GM23248 (cell line): ENCODE measurements at regions not wholly inside any gene's neighbourhood (a gene's known extent, or its start where the extent isn't known, plus 50 kb on each side); places are given as distances from the start of the nearest gene placed in this dataset.

Source experiments
- DNase-seq: peaks from one replicate; pipeline ENCODE4 v3.0.0-alpha.2; 2015
- H2AFZ ChIP-seq: fragments of 200-600 bp; sonication (generic); 2 replicates; pipeline ENCODE4 v1.6.1; 2016; ENCODE audit warnings: antibody characterized with exemption
- H3F3A ChIP-seq: fragments of 200-600 bp; sonication (generic); 2 replicates; pipeline ENCODE4 v1.6.1; 2016; ENCODE audit warnings: mild to moderate bottlenecking, antibody characterized with exemption, mixed run types; ENCODE audit not compliant: insufficient read depth
- H3K27ac ChIP-seq: fragments of 200-600 bp; sonication (generic); 2 replicates; pipeline ENCODE4 v1.5.1; 2016; ENCODE audit warnings: mild to moderate bottlenecking
- H3K27me3 ChIP-seq: fragments of 200-600 bp; sonication (generic); replicated peaks from 2 replicates; pipeline ENCODE4 v1.6.1; 2016; ENCODE audit warnings: mild to moderate bottlenecking; ENCODE audit not compliant: insufficient read depth
- H3K36me3 ChIP-seq: fragments of 200-600 bp; sonication (generic); 2 replicates; pipeline ENCODE4 v1.6.1; 2016; ENCODE audit warnings: low read depth, mild to moderate bottlenecking
- H3K4me1 ChIP-seq: fragments of 200-600 bp; sonication (generic); 2 replicates; pipeline ENCODE4 v1.6.1; 2016; ENCODE audit warnings: mild to moderate bottlenecking; ENCODE audit not compliant: insufficient read depth
- H3K4me2 ChIP-seq: fragments of 200-600 bp; sonication (generic); one replicate; pipeline ENCODE4 v1.6.1; 2016; ENCODE audit warnings: mild to moderate bottlenecking; ENCODE audit not compliant: unreplicated experiment
- H3K4me3 ChIP-seq: fragments of 200-600 bp; sonication (generic); 2 replicates; pipeline ENCODE4 v1.5.1; 2016; ENCODE audit warnings: mild to moderate bottlenecking
- H3K79me2 ChIP-seq: fragments of 200-600 bp; sonication (generic); 2 replicates; pipeline ENCODE4 v1.6.1; 2016; ENCODE audit warnings: mild to moderate bottlenecking; ENCODE audit not compliant: insufficient read depth
- H3K9ac ChIP-seq: fragments of 200-600 bp; sonication (generic); 2 replicates; pipeline ENCODE4 v1.6.1; 2016; ENCODE audit warnings: mild to moderate bottlenecking
- H3K9me2 ChIP-seq: fragments of 200-600 bp; sonication (generic); 2 replicates; pipeline ENCODE4 v1.6.1; 2016; ENCODE audit warnings: mixed run types, mild to moderate bottlenecking, moderate library complexity; ENCODE audit not compliant: insufficient read depth
- H3K9me3 ChIP-seq: fragments of 200-600 bp; sonication (generic); one replicate; pipeline ENCODE4 v1.6.1; 2017; ENCODE audit warnings: low read depth
- H4K20me1 ChIP-seq: fragments of 200-600 bp; sonication (generic); 2 replicates; pipeline ENCODE4 v1.6.0; 2016; ENCODE audit not compliant: insufficient read depth
- EZH2 ChIP-seq: fragments of 200-600 bp; sonication (generic); IDR thresholded peaks from 2 replicates; pipeline ENCODE4 v1.6.1; 2018; ENCODE audit warnings: antibody characterized with exemption, mild to moderate bottlenecking; ENCODE audit not compliant: insufficient read depth, poor library complexity, severe bottlenecking
- EZH2phosphoT487 ChIP-seq: fragments of 200-600 bp; sonication (generic); IDR thresholded peaks from 2 replicates; pipeline ENCODE4 v1.6.1; 2018; ENCODE audit warnings: antibody characterized with exemption, moderate library complexity, mild to moderate bottlenecking, low read depth; ENCODE audit not compliant: insufficient read depth
- WGBS, 2 experiments: methylation state at CpG; one replicate each; pipeline ENCODE4 v1.1.6; 2015 to 2017; ENCODE audit warnings: low lambda C conversion rate in 2 of 2, low coverage in 1 of 2; ENCODE audit errors: missing lambda C conversion rate in 2 of 2; 5-methylcytosine and 5-hydroxymethylcytosine counted together
- in situ Hi-C: fragments of 300-500 bp; cut with MboI; formaldehyde crosslinking; loops from 2 replicates; pipeline ENCODE4 v1.15.0; 2020

- TF ChIP-seq EZH2 (no peak), EZH2phosphoT487 (no peak)
- DNase-seq: no peak
Observed at GRCh38 chr20:8946036-8946940, 122.6 kb upstream of the PLCB4 start.

GRCh38 chr20:8948442-8949020 lies 120.4 kb upstream of the PLCB4 start:
- Histone ChIP-seq H3K36me3 (no peaks in the 10 kb centered on the region), H3K4me2 (no peak overlapping the region), H2AFZ (no peak overlapping the region), H3K4me1 (no peaks in the 10 kb centered on the region), H4K20me1 (no peaks in the 10 kb centered on the region), H3K79me2 (no peaks in the 10 kb centered on the region), H3K4me3 (no peak overlapping the region), H3K9me2 (no peaks in the 10 kb centered on the region), H3F3A (no peaks in the 10 kb centered on the region), H3K27me3 (no peaks in the 10 kb centered on the region; the same call in 1 of the 2 replicates), H3K9ac (no peak overlapping the region), H3K9me3 (no peaks in the 10 kb centered on the region), H3K27ac (no peak overlapping the region)
- no peak for TF ChIP-seq EZH2
- no peak for TF ChIP-seq EZH2phosphoT487
- 11 to 19% methylated on average over 3 of the region's 3 CpGs for WGBS, 2 experiments
- in situ Hi-C loops: no loop called here
- DNase-seq: no peak

More at GRCh38 chr20:8946036-8946940, 122.6 kb upstream of the PLCB4 start:
- no peak overlapping the region for H2AFZ ChIP-seq
- H3K27ac ChIP-seq: no peak overlapping the region
- no peaks in the 10 kb centered on the region for H3K9me3 ChIP-seq
- in situ Hi-C loops: no loop called here
- no peaks in the 10 kb centered on the region for H4K20me1 ChIP-seq
- H3K4me1 ChIP-seq: no peaks in the 10 kb centered on the region
- no peaks in the 10 kb centered on the region for H3K36me3 ChIP-seq
- no peak overlapping the region for H3K9ac ChIP-seq
- H3K4me3 ChIP-seq: no peak overlapping the region
- H3K4me2 ChIP-seq: no peak overlapping the region
- no peaks in the 10 kb centered on the region for H3K9me2 ChIP-seq
- no peaks in the 10 kb centered on the region for H3F3A ChIP-seq
- H3K27me3 ChIP-seq: no peaks in the 10 kb centered on the region; the same call in 1 of the 2 replicates
- 29 to 32% methylated on average over 6 of the region's 6 CpGs for WGBS, 2 experiments
- H3K79me2 ChIP-seq: no peaks in the 10 kb centered on the region

- Histone ChIP-seq H3K9me2 (no peaks in the 10 kb centered on the region), H3K27me3 (no peaks in the 10 kb centered on the region; the same call in 1 of the 2 replicates), H3F3A (no peaks in the 10 kb centered on the region), H3K4me2 (no peak overlapping the region), H3K27ac (no peak overlapping the region), H3K4me1 (no peaks in the 10 kb centered on the region), H3K9me3 (no peaks in the 10 kb centered on the region), H3K9ac (no peak overlapping the region), H3K4me3 (no peak overlapping the region), H3K79me2 (no peaks in the 10 kb centered on the region), H3K36me3 (no peaks in the 10 kb centered on the region), H4K20me1 (no peaks in the 10 kb centered on the region), H2AFZ (no peak overlapping the region)
- in situ Hi-C loops: no loop called here
- 73 to 76% methylated on average over 4 of the region's 4 CpGs for WGBS, 2 experiments
- DNase-seq: no peak
- no peak for TF ChIP-seq EZH2
- TF ChIP-seq EZH2phosphoT487: no peak
Observed at GRCh38 chr20:8951164-8951563, 117.7 kb upstream of the PLCB4 start.

GRCh38 chr20:8952721-8953120 lies 116.2 kb upstream of the PLCB4 start:
- H3K79me2 ChIP-seq: no peaks in the 10 kb centered on the region
- H3F3A ChIP-seq: no peaks in the 10 kb centered on the region
- no peak for DNase-seq
- no peaks in the 10 kb centered on the region for H3K4me1 ChIP-seq
- no peaks in the 10 kb centered on the region for H3K36me3 ChIP-seq
- no peak overlapping the region for H3K4me3 ChIP-seq
- H3K9me3 ChIP-seq: no peaks in the 10 kb centered on the region
- no peak overlapping the region for H3K27ac ChIP-seq
- H2AFZ ChIP-seq: no peak overlapping the region
- in situ Hi-C loops: no loop called here
- H4K20me1 ChIP-seq: no peaks in the 10 kb centered on the region
- WGBS, 2 experiments: 62 to 74% methylated on average over 2 of the region's 2 CpGs
- no peaks in the 10 kb centered on the region for H3K9me2 ChIP-seq
- H3K9ac ChIP-seq: no peak overlapping the region
- TF ChIP-seq EZH2phosphoT487 (no peak), EZH2 (no peak)
- H3K27me3 ChIP-seq: no peaks in the 10 kb centered on the region
- H3K4me2 ChIP-seq: no peak overlapping the region
